DOHH2 (cell line): ENCODE measurements at regions not wholly inside any gene's neighbourhood (a gene's known extent, or its start where the extent isn't known, plus 50 kb on each side); places are given as distances from the start of the nearest gene placed in this dataset.

ENCODE experiments used
- H3F3A ChIP-seq: fragments of 200-600 bp; sonication (generic), shearing (Covaris generic); 2 replicates; pipeline ENCODE4 v1.6.0; 2016; ENCODE audit warnings: antibody characterized with exemption, mild to moderate bottlenecking; ENCODE audit not compliant: control insufficient read depth, insufficient read depth
- H3K27ac ChIP-seq: fragments of 200-600 bp; sonication (generic); 2 replicates; pipeline ENCODE4 v1.5.1; 2014; ENCODE audit warnings: low read depth, mild to moderate bottlenecking, low read length, moderate library complexity
- H3K27me3 ChIP-seq: fragments of 200-600 bp; sonication (generic); 2 replicates; pipeline ENCODE4 v1.6.1; 2014; ENCODE audit warnings: mild to moderate bottlenecking, low read length, mixed read lengths; ENCODE audit not compliant: control insufficient read depth
- H3K36me3 ChIP-seq: fragments of 200-600 bp; sonication (generic); 2 replicates; pipeline ENCODE4 v1.6.1; 2014; ENCODE audit warnings: mild to moderate bottlenecking, low read length, moderate library complexity, mixed read lengths; ENCODE audit not compliant: control insufficient read depth
- H3K4me1 ChIP-seq: fragments of 200-600 bp; sonication (generic); 2 replicates; pipeline ENCODE4 v1.6.1; 2014; ENCODE audit warnings: mild to moderate bottlenecking, low read length, mixed read lengths; ENCODE audit not compliant: control insufficient read depth
- H3K4me2 ChIP-seq: fragments of 200-600 bp; sonication (generic); 2 replicates; pipeline ENCODE4 v1.6.0; 2014; ENCODE audit warnings: mild to moderate bottlenecking, low read length, moderate library complexity
- H3K4me3 ChIP-seq: fragments of 200-600 bp; sonication (generic); 2 replicates; pipeline ENCODE4 v1.5.1; 2014; ENCODE audit warnings: mild to moderate bottlenecking, low read length, mixed read lengths
- H3K79me2 ChIP-seq: fragments of 200-600 bp; sonication (generic); 2 replicates; pipeline ENCODE4 v1.6.1; 2014; ENCODE audit warnings: mild to moderate bottlenecking, low read length, mixed read lengths; ENCODE audit not compliant: control insufficient read depth
- H3K9me2 ChIP-seq: fragments of 200-600 bp; sonication (generic); replicated peaks from 2 replicates; pipeline ENCODE4 v1.6.1; 2014; ENCODE audit warnings: mild to moderate bottlenecking, low read length, mixed read lengths; ENCODE audit not compliant: control insufficient read depth
- H3K9me3 ChIP-seq: fragments of 200-600 bp; sonication (generic); 2 replicates; pipeline ENCODE4 v1.6.1; 2014; ENCODE audit warnings: antibody characterized with exemption, low read length, mixed read lengths; ENCODE audit not compliant: control insufficient read depth, insufficient read depth
- H4K20me1 ChIP-seq: fragments of 200-600 bp; sonication (generic); 2 replicates; pipeline ENCODE4 v1.6.0; 2014; ENCODE audit warnings: low read depth, mild to moderate bottlenecking, antibody characterized with exemption, low read length, moderate library complexity; ENCODE audit not compliant: control insufficient read depth, insufficient read depth
- CTCF ChIP-seq: fragments of 200-600 bp; sonication (generic); IDR thresholded peaks from one replicate; pipeline ENCODE4 v1.5.1; 2014; ENCODE audit warnings: antibody characterized with exemption, mild to moderate bottlenecking, low read depth, low read length; ENCODE audit not compliant: poor library complexity, severe bottlenecking
- EZH2phosphoT487 ChIP-seq: fragments of 200-600 bp; sonication (generic); IDR thresholded peaks from 2 replicates; pipeline ENCODE4 v1.6.1; 2017; ENCODE audit warnings: borderline replicate concordance, mild to moderate bottlenecking, antibody characterized with exemption, low read length, moderate library complexity, mixed read lengths

GRCh38 chr5:63262185-63262981 lies 683.8 kb downstream of the LRRC70 start:
- Histone ChIP-seq H3K4me3 (no peak overlapping the region), H3K4me1 (no peaks in the 10 kb centered on the region), H3K4me2 (no peak overlapping the region), H3K36me3 (no peaks in the 10 kb centered on the region), H3K9me3 (no peaks in the 10 kb centered on the region), H4K20me1 (no peaks in the 10 kb centered on the region), H3K27me3 (no peaks in the 10 kb centered on the region), H3F3A (no peaks in the 10 kb centered on the region), H3K27ac (no peak overlapping the region), H3K9me2 (no peaks in the 10 kb centered on the region), H3K79me2 (no peaks in the 10 kb centered on the region)
- TF ChIP-seq CTCF = no peak
- no peak for TF ChIP-seq EZH2phosphoT487

- no peak overlapping the region for H3K4me3 ChIP-seq
- TF ChIP-seq CTCF = no peak
- no peak for TF ChIP-seq EZH2phosphoT487
- no peaks in the 10 kb centered on the region for H3K4me1 ChIP-seq
- no peaks in the 10 kb centered on the region for H3F3A ChIP-seq
- H3K27ac ChIP-seq = no peak overlapping the region
- no peaks in the 10 kb centered on the region for H3K9me3 ChIP-seq
- no peaks in the 10 kb centered on the region for H3K27me3 ChIP-seq
- no peaks in the 10 kb centered on the region for H3K36me3 ChIP-seq
- no peak overlapping the region for H3K4me2 ChIP-seq
- H4K20me1 ChIP-seq = no peaks in the 10 kb centered on the region
- H3K9me2 ChIP-seq = no peaks in the 10 kb centered on the region
- H3K79me2 ChIP-seq = no peaks in the 10 kb centered on the region
These were observed 683.1 kb downstream of the LRRC70 start for GRCh38 chr5:63261695-63262094.

- H3F3A ChIP-seq = no peaks in the 10 kb centered on the region
- H3K4me2 ChIP-seq = no peak overlapping the region
- no peaks in the 10 kb centered on the region for H4K20me1 ChIP-seq
- H3K79me2 ChIP-seq = no peaks in the 10 kb centered on the region
- TF ChIP-seq CTCF = no peak
- H3K27ac ChIP-seq = no peak overlapping the region
- no peaks in the 10 kb centered on the region for H3K4me1 ChIP-seq
- no peaks in the 10 kb centered on the region for H3K9me2 ChIP-seq
- H3K9me3 ChIP-seq = no peaks in the 10 kb centered on the region
- no peaks in the 10 kb centered on the region for H3K27me3 ChIP-seq
- no peaks in the 10 kb centered on the region for H3K36me3 ChIP-seq
- no peak overlapping the region for H3K4me3 ChIP-seq
These were observed 677.0 kb downstream of the LRRC70 start for GRCh38 chr5:63255594-63255993.
